ENCODE measurements at regions not wholly inside any gene's neighbourhood (a gene's known extent, or its start where the extent isn't known, plus 50 kb on each side); places are given as distances from the start of the nearest gene placed in this dataset.

- no peak for TF ChIP-seq CTCF (conservative IDR thresholded peaks at IDR 0.05; ENCODE audit: low read depth in 2 of 2)
- TF ChIP-seq EZH2phosphoT487 (IDR thresholded peaks at IDR 0.05; ENCODE audit: unreplicated experiment): no peak
- no peak for TF ChIP-seq ETS1 (IDR thresholded peaks at IDR 0.05)
- TF ChIP-seq POLR2AphosphoS5 (IDR thresholded peaks at IDR 0.05; ENCODE audit: low read depth): no peak
- TF ChIP-seq ZNF462 (CRISPR knock-in tag; IDR thresholded peaks at IDR 0.05): no peak
- no peak for TF ChIP-seq CREB1 (CRISPR knock-in tag; IDR thresholded peaks at IDR 0.05; ENCODE audit: low read depth)
- no peak for TF ChIP-seq REST (IDR thresholded peaks at IDR 0.05; ENCODE audit: unreplicated experiment)
- no peak for TF ChIP-seq ZNF331 (CRISPR knock-in tag; IDR thresholded peaks at IDR 0.05; ENCODE audit: low read depth)
- no peak for TF ChIP-seq EZH2 (IDR thresholded peaks at IDR 0.05; ENCODE audit: low read depth, unreplicated experiment)
- TF ChIP-seq NANOG (IDR thresholded peaks at IDR 0.05; ENCODE audit: borderline replicate concordance): no peak
- no peak for TF ChIP-seq ZNF114 (CRISPR knock-in tag; IDR thresholded peaks at IDR 0.05)
- no peak for TF ChIP-seq JUNB (IDR thresholded peaks at IDR 0.05; ENCODE audit: unreplicated experiment)
These were observed 129.0 kb downstream of the FAM174A start for GRCh38 chr5:100664140-100664539.

Measured in GM23338 (cell line).